IMR-90 (cell line): ENCODE measurements at regions not wholly inside any gene's neighbourhood (a gene's known extent, or its start where the extent isn't known, plus 50 kb on each side); places are given as distances from the start of the nearest gene placed in this dataset.

ENCODE experiments used
- ATAC-seq: fragments of 200-7000 bp; cut with Tn5 transposase; 2 replicates; pipeline ENCODE4 v1.9.1; 2020; ENCODE audit warnings: low read depth, mild to moderate bottlenecking, moderate library complexity
- BruUV-seq: library from RNA; stranded (reverse); fragments of 400-500 nt; replicated peaks from 2 replicates; lab custom pipeline; 2021; lab: Mats Ljungman, UMichigan
- CTCF ChIA-PET: fragments of 300-600 bp; formaldehyde crosslinking; extraction: SDS; loops from one replicate; lab custom pipeline; 2021; ENCODE audit warnings: antibody characterized with exemption; lab: Yijun Ruan, JAX
- POLR2A ChIA-PET: fragments of 300-600 bp; sonication (Branson Sonifier 250); formaldehyde crosslinking; loops from one replicate; lab custom pipeline; 2022; ENCODE audit warnings: antibody characterized with exemption; ENCODE audit not compliant: unreplicated experiment; lab: Charles Lee
- DNase-seq: peaks from one replicate; pipeline ENCODE4 v3.0.0; 2013
- H2AFZ ChIP-seq: replicated peaks from 2 replicates; pipeline ENCODE3; 2013; ENCODE audit warnings: low read length, mild to moderate bottlenecking; ENCODE audit not compliant: poor library complexity
- H2AK5ac ChIP-seq: 2 replicates; pipeline ENCODE4 v1.6.1; 2013; ENCODE audit warnings: low read depth, low read length, inconsistent platforms
- H2AK9ac ChIP-seq: replicated peaks from 2 replicates; pipeline ENCODE3; 2013; ENCODE audit warnings: mild to moderate bottlenecking, low read depth, low read length, moderate library complexity; ENCODE audit not compliant: poor library complexity
- H2BK120ac ChIP-seq: 2 replicates; pipeline ENCODE4 v1.6.1; 2013; ENCODE audit warnings: low read depth, low read length, inconsistent platforms
- H2BK15ac ChIP-seq: 3 replicates; pipeline ENCODE4 v1.6.1; 2013; ENCODE audit warnings: low read depth, low read length, inconsistent platforms
- H2BK20ac ChIP-seq: 2 replicates; pipeline ENCODE4 v1.6.1; 2013; ENCODE audit warnings: low read depth, mild to moderate bottlenecking, inconsistent platforms, low read length, moderate library complexity
- H2BK5ac ChIP-seq: 2 replicates; pipeline ENCODE4 v1.6.1; 2013; ENCODE audit warnings: mild to moderate bottlenecking, low read depth, low read length, inconsistent platforms; ENCODE audit not compliant: poor library complexity, severe bottlenecking
- H3K14ac ChIP-seq: replicated peaks from 2 replicates; pipeline ENCODE4 v1.6.1; 2013; ENCODE audit warnings: low read depth, low read length, inconsistent platforms
- H3K18ac ChIP-seq: 2 replicates; pipeline ENCODE4 v1.6.1; 2013; ENCODE audit warnings: low read depth, low read length, control low read depth
- H3K23ac ChIP-seq: 2 replicates; pipeline ENCODE4 v1.6.1; 2013; ENCODE audit warnings: low read depth, low read length, inconsistent platforms
- H3K27ac ChIP-seq: 2 replicates; pipeline ENCODE4 v1.5.1; 2013; ENCODE audit warnings: mild to moderate bottlenecking, control low read depth, low read length; ENCODE audit not compliant: insufficient read depth
- H3K27me3 ChIP-seq: 2 replicates; pipeline ENCODE4 v1.6.1; 2013; ENCODE audit warnings: low read length; ENCODE audit not compliant: control insufficient read depth, insufficient read depth
- H3K36me3 ChIP-seq: 2 replicates; pipeline ENCODE4 v1.6.1; 2013; ENCODE audit warnings: low read length, mixed read lengths; ENCODE audit not compliant: control insufficient read depth, insufficient read depth
- H3K4ac ChIP-seq: 2 replicates; pipeline ENCODE4 v1.6.1; 2013; ENCODE audit warnings: low read depth, low read length, inconsistent platforms
- H3K4me1 ChIP-seq: 2 replicates; pipeline ENCODE4 v1.6.1; 2013; ENCODE audit warnings: low read length, mixed read lengths; ENCODE audit not compliant: control insufficient read depth, insufficient read depth
- H3K4me2 ChIP-seq: 2 replicates; pipeline ENCODE4 v1.6.1; 2013; ENCODE audit warnings: low read depth, mild to moderate bottlenecking, control low read depth, low read length, moderate library complexity
- H3K4me3 ChIP-seq: 2 replicates; pipeline ENCODE4 v1.5.1; 2013; ENCODE audit warnings: low read depth, mild to moderate bottlenecking, control low read depth, low read length, moderate library complexity; ENCODE audit not compliant: insufficient read depth
- H3K56ac ChIP-seq: 2 replicates; pipeline ENCODE4 v1.6.1; 2013; ENCODE audit warnings: low read length, inconsistent platforms; ENCODE audit not compliant: insufficient read depth; ENCODE audit errors: extremely low read depth
- H3K79me1 ChIP-seq, 2 experiments: 2 replicates each; pipeline ENCODE4 v1.6.1; 2013; ENCODE audit warnings: low read length in 2 of 2, inconsistent platforms in 1 of 2, low read depth in 1 of 2
- H3K9ac ChIP-seq: 2 replicates; pipeline ENCODE4 v1.6.1; 2013; ENCODE audit warnings: low read depth, low read length, control low read depth
- H3K9me1 ChIP-seq: 2 replicates; pipeline ENCODE4 v1.6.1; 2013; ENCODE audit warnings: low read length, inconsistent platforms; ENCODE audit not compliant: insufficient read depth
- H3K9me3 ChIP-seq: 2 replicates; pipeline ENCODE4 v1.6.1; 2013; ENCODE audit warnings: low read length; ENCODE audit not compliant: control insufficient read depth, insufficient read depth
- H4K20me1 ChIP-seq: 2 replicates; pipeline ENCODE4 v1.6.1; 2013; ENCODE audit warnings: low read length, inconsistent platforms; ENCODE audit not compliant: insufficient read depth
- H4K5ac ChIP-seq: 2 replicates; pipeline ENCODE4 v1.6.1; 2013; ENCODE audit warnings: mild to moderate bottlenecking, low read depth, low read length, control low read depth
- H4K8ac ChIP-seq, 2 experiments: 2 replicates each; pipeline ENCODE4 v1.6.1; 2013; ENCODE audit warnings: low read depth in 2 of 2, low read length in 2 of 2, control low read depth in 1 of 2, inconsistent platforms in 1 of 2
- H4K91ac ChIP-seq: 2 replicates; pipeline ENCODE4 v1.6.1; 2013; ENCODE audit warnings: low read depth, low read length, inconsistent platforms; ENCODE audit not compliant: insufficient read depth
- FOS ChIP-seq: fragments of 150-350 bp; IDR thresholded peaks from 2 replicates; pipeline ENCODE4 v1.6.1; 2016; ENCODE audit warnings: low read depth, low read length
- RCOR1 ChIP-seq: IDR thresholded peaks from 2 replicates; pipeline ENCODE4 v1.6.1; 2012; ENCODE audit warnings: mild to moderate bottlenecking, low read length, improper control_type of control experiment; ENCODE audit not compliant: insufficient replicate concordance
- dilution Hi-C: fragments of 300-500 bp; cut with HindIII; formaldehyde crosslinking; loops from one replicate; pipeline ENCODE4 v1.14.3; 2018; ENCODE audit warnings: low sequenced_read_pairs; ENCODE audit not compliant: unreplicated experiment
- in situ Hi-C: fragments of 300-500 bp; cut with MboI; formaldehyde crosslinking; loops from 3 replicates; pipeline ENCODE4 v1.14.3; 2019; ENCODE audit warnings: low sequenced_read_pairs, inconsistent platforms, mixed read lengths
- intact Hi-C: fragments of 100-400 bp; cut with micrococcal nuclease; formaldehyde crosslinking; loops from 2 replicates; pipeline ENCODE4 v1.10.0; 2022
- TF ChIP-seq, protein P1 (sequence below): fragments of 150-350 bp; IDR thresholded peaks from 2 replicates; pipeline ENCODE4 v1.6.1; 2017; ENCODE audit warnings: mild to moderate bottlenecking, antibody characterized with exemption, low read length, low read depth

- Histone ChIP-seq H3K14ac (no peak overlapping the region), H2BK20ac (no peak overlapping the region), H3K36me3 (no peaks in the 10 kb centered on the region), H3K79me1 (no peaks in the 10 kb centered on the region), H3K27me3 (no peaks in the 10 kb centered on the region; the same call in 1 of the 2 replicates), H3K9me3 (no peaks in the 10 kb centered on the region), H2AFZ (no peak overlapping the region), H2BK5ac (no peak overlapping the region), H2AK9ac (no peak overlapping the region), H2AK5ac (no peak overlapping the region), H4K5ac (no peak overlapping the region), H4K8ac (no peak overlapping the region), H2BK120ac (no peak overlapping the region), H3K56ac (no peak overlapping the region), H3K9ac (no peak overlapping the region), H3K4ac (no peak overlapping the region), H3K4me2 (no peak overlapping the region), H3K23ac (no peak overlapping the region), H4K91ac (no peak overlapping the region), H4K20me1 (no peaks in the 10 kb centered on the region), H3K18ac (no peak overlapping the region), H3K27ac (no peak overlapping the region), H3K9me1 (no peaks in the 10 kb centered on the region), H3K4me3 (no peak overlapping the region), H2BK15ac (no peak overlapping the region), H3K4me1 (no peaks in the 10 kb centered on the region)
- ATAC-seq (no peak), DNase-seq (no peak)
- POLR2A ChIA-PET, result interaction anchor here (0.5 kb wide), 1 partner anchor 373 kb away, joined by 3 read pairs; no protein-coding TSS in a partner anchor
- no TSS peak for BruUV-seq
- no peak for TF ChIP-seq FOS
- TF ChIP-seq RCOR1, result no peak
- TF ChIP-seq, protein P1, sequence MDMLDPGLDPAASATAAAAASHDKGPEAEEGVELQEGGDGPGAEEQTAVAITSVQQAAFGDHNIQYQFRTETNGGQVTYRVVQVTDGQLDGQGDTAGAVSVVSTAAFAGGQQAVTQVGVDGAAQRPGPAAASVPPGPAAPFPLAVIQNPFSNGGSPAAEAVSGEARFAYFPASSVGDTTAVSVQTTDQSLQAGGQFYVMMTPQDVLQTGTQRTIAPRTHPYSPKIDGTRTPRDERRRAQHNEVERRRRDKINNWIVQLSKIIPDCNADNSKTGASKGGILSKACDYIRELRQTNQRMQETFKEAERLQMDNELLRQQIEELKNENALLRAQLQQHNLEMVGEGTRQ, result no peak
- in situ Hi-C loops (no loop called here), intact Hi-C loops (no loop called here), dilution Hi-C loops (no loop called here)
- CTCF ChIA-PET, result no interaction called here
Measured at GRCh38 chr3:36615861-36616260, 148.5 kb downstream of the DCLK3 start.
